Erythroblast (primary cell): ENCODE measurements at regions not wholly inside any gene's neighbourhood (a gene's known extent, or its start where the extent isn't known, plus 50 kb on each side); places are given as distances from the start of the nearest gene placed in this dataset.

Experiments used
- GATA1 ChIP-seq: IDR thresholded peaks from 2 replicates; pipeline ENCODE4 v1.6.1; 2011; ENCODE audit warnings: low read depth, mild to moderate bottlenecking, control low read depth, low read length, moderate library complexity
- POLR2A ChIP-seq: IDR thresholded peaks from 2 replicates; pipeline ENCODE4 v1.6.1; 2011; ENCODE audit warnings: mild to moderate bottlenecking, low read length

DNA sequence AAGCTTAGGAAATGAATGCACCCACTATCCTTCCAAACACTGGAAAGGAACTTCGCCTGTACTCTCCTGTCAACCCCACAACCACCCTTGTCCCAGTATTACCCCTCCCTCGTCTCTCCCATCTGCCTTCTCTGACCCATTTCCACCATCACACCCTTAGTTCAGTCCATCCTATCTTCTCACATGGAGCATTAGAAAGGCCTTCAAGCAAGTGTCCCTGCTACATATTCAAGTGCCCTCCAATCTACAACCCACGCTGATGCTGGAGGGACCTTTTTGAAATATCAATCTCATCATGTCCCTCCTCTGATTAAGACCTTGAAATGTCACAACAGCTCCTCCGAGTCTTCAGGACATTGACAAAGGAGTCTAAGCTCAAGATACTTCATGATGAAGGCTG, 133.8 kb upstream of the CCL2 start:
- TF ChIP-seq POLR2A = no peak
- no peak for TF ChIP-seq GATA1
